ENCODE measurements at regions not wholly inside any gene's neighbourhood (a gene's known extent, or its start where the extent isn't known, plus 50 kb on each side); places are given as distances from the start of the nearest gene placed in this dataset.

GRCh38 chr15:29490747-29491471, 221.3 kb upstream of the NSMCE3 start:
- DNase-seq: no peak

GRCh38 chr15:29480949-29481348, 211.3 kb upstream of the NSMCE3 start:
- no peak for DNase-seq

- no peak for DNase-seq
Measured at GRCh38 chr15:29480278-29480677, 210.7 kb upstream of the NSMCE3 start.

GRCh38 chr15:29477256-29477655, 207.6 kb upstream of the NSMCE3 start:
- DNase-seq: no peak

- no peak for DNase-seq
Measured at GRCh38 chr15:29476503-29477080, 207.0 kb upstream of the NSMCE3 start.

- DNase-seq: no peak
Measured at GRCh38 chr15:29475096-29475495, 205.5 kb upstream of the NSMCE3 start.

- DNase-seq: no peak
Measured at GRCh38 chr15:29473621-29474105, 204.0 kb upstream of the NSMCE3 start.

- DNase-seq: no peak
Measured at GRCh38 chr15:29472901-29473445, 203.4 kb upstream of the NSMCE3 start.

- no peak for DNase-seq
Measured at GRCh38 chr15:29471757-29472156, 202.1 kb upstream of the NSMCE3 start.

GRCh38 chr15:29471306-29471705, 201.7 kb upstream of the NSMCE3 start:
- no peak for DNase-seq

- peak; percentile 13 for DNase-seq
Measured at GRCh38 chr15:29470794-29471193, 201.2 kb upstream of the NSMCE3 start.

- no peak for DNase-seq
Measured at GRCh38 chr15:29470311-29470710, 200.7 kb upstream of the NSMCE3 start.

- DNase-seq: no peak
Measured at GRCh38 chr15:29468899-29469298, 199.3 kb upstream of the NSMCE3 start.

- no peak for DNase-seq
Measured at GRCh38 chr15:29467091-29467490, 197.5 kb upstream of the NSMCE3 start.

GRCh38 chr15:29466292-29466691, 196.7 kb upstream of the NSMCE3 start:
- DNase-seq: no peak

- no peak for DNase-seq
Measured at GRCh38 chr15:29465816-29466215, 196.2 kb upstream of the NSMCE3 start.

GRCh38 chr15:29465196-29465595, 195.6 kb upstream of the NSMCE3 start:
- peak; percentile 12 for DNase-seq

- DNase-seq: no peak
Measured at GRCh38 chr15:29461877-29462276, 192.3 kb upstream of the NSMCE3 start.

- no peak for DNase-seq
Measured at GRCh38 chr15:29458361-29458760, 188.7 kb upstream of the NSMCE3 start.

- DNase-seq: no peak
Measured at GRCh38 chr15:29457729-29458128, 188.1 kb upstream of the NSMCE3 start.

GRCh38 chr15:29456964-29457363, 187.3 kb upstream of the NSMCE3 start:
- DNase-seq: no peak

- DNase-seq: no peak
Measured at GRCh38 chr15:29456255-29456654, 186.6 kb upstream of the NSMCE3 start.

- no peak for DNase-seq
Measured at GRCh38 chr15:29455530-29455929, 185.9 kb upstream of the NSMCE3 start.

GRCh38 chr15:29455055-29455454, 185.4 kb upstream of the NSMCE3 start:
- no peak for DNase-seq

Data from tongue (tissue), 1 donor.